ENCODE measurements at regions not wholly inside any gene's neighbourhood (a gene's known extent, or its start where the extent isn't known, plus 50 kb on each side); places are given as distances from the start of the nearest gene placed in this dataset.
"Not testable (repeated sequence)": the region's sequence is repeated elsewhere in the genome, so short reads cannot be mapped to it uniquely, and the experiment has no call there.

DNA sequence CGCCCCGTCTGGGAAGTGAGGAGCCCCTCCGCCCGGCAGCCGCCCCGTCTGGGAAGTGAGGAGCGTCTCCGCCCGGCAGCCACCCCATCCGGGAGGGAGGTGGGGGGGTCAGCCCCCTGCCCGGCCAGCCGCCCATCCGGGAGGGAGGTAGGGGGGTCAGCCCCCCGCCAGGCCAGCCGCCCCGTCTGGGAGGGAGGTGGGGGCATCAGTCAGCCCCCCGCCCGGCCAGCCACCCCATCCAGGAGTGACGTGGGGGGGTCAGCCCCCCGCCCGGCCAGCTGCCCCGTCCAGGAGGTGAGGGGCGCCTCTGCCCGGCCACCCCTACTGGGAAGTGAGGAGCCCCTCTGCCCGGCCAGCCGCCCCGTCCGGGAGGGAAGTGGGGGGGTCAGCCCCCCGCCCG, 297.5 kb upstream of the DYNLRB2 start:
- not testable (repeated sequence) for H3K27ac Mint-ChIP-seq; H3K4me3 Mint-ChIP-seq; H3K9me3 Mint-ChIP-seq; H3K27me3 Mint-ChIP-seq; H3K4me1 Mint-ChIP-seq (ENCODE audit: low read depth); H3K36me3 Mint-ChIP-seq (ENCODE audit: low read depth)

DNA sequence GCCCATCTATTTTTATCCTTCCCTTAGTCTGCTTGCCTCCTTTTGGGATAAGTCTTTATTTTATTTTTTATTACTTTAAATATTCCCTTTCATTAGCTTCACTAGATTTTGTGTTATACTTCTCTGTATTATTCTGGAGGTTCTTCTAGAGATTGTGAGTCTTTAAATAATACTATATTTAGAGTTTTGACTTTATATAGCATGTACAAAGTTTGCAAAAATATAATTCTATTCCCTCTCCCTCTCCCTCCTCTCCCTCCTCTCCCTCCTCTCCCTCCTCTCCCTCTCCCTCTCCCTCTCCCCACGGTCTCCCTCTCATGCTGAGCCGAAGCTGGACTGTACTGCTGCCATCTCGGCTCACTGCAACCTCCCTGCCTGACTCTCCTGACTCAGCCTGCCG, 298.5 kb upstream of the DYNLRB2 start:
- not testable (repeated sequence) for H3K36me3 Mint-ChIP-seq (ENCODE audit: low read depth); H3K27ac Mint-ChIP-seq; H3K4me1 Mint-ChIP-seq (ENCODE audit: low read depth); H3K9me3 Mint-ChIP-seq; H3K27me3 Mint-ChIP-seq; H3K4me3 Mint-ChIP-seq

DNA sequence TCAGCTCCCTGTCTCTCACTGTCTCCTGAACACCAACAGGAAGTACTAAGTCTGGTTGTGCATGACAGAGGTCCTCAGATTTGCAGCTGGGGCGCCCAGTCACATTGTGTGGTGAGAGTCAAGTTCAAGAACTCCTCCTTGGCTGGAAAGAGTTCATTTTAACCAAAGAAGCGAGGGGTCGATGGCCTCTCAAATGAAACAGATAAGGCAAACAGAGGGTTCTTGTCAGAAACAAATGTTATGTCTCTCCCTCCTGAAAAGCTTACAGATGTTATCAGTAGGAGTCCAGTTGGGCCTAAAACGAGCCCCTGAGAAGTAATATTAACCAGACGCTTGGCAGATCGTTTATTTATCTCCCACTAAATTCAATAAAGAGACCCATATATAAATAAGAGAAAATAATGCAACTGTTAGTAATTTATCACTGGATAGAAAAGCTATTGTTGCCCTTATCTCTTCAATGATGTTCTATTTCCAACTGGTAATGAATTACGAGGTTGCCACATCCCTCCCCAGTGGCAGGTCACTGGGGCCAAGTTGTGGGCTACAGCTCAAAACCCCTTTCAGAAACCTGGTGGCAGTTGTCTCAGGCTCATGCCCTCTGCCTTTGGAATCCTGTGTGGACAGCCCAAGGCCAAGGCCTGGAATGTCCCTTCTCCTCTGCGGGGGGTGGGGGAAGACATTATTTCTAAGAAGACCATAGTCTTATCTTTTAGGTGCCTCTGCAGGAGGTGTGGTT, 307.5 kb upstream of the DYNLRB2 start:
- H3K27ac Mint-ChIP-seq = no peak overlapping the region
- no peaks in the 10 kb centered on the region for H3K27me3 Mint-ChIP-seq
- H3K36me3 Mint-ChIP-seq (ENCODE audit: low read depth) = no peaks in the 10 kb centered on the region
- H3K4me1 Mint-ChIP-seq (ENCODE audit: low read depth) = no peaks in the 10 kb centered on the region
- H3K4me3 Mint-ChIP-seq = no peak overlapping the region
- H3K9me3 Mint-ChIP-seq = no peaks in the 10 kb centered on the region

DNA sequence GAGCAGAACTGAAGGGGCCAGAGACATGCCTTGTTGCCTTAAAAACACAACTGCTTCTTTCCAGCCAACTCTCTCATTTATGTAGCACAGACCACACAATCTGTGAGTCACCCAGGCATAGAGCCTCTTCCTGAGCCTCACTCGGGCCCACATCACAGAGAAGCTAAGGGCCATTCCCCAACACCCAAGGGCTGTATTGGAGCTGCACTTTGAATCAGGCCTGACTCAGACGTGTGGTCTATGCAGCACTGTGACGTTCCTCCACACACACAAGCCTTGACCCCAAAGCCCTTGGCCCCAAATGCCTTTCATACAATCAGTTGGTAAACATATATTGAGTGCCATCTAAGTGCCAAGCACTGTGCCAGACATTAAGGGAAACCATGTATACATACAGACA, 308.9 kb upstream of the DYNLRB2 start:
- Mint-ChIP-seq H3K36me3 (ENCODE audit: low read depth) (no peaks in the 10 kb centered on the region), H3K27me3 (no peaks in the 10 kb centered on the region), H3K4me1 (ENCODE audit: low read depth) (no peaks in the 10 kb centered on the region), H3K4me3 (no peak overlapping the region), H3K27ac (peak overlapping the region; percentile 3), H3K9me3 (peaks cover 4% of the 10 kb centered on the region)

- Mint-ChIP-seq H3K4me1 (ENCODE audit: low read depth) (no peaks in the 10 kb centered on the region), H3K27me3 (no peaks in the 10 kb centered on the region), H3K27ac (no peak overlapping the region), H3K9me3 (peaks cover 12% of the 10 kb centered on the region), H3K36me3 (ENCODE audit: low read depth) (no peaks in the 10 kb centered on the region), H3K4me3 (no peak overlapping the region)
Measured at GRCh38 chr16:80231121-80231520, 309.7 kb upstream of the DYNLRB2 start.

DNA sequence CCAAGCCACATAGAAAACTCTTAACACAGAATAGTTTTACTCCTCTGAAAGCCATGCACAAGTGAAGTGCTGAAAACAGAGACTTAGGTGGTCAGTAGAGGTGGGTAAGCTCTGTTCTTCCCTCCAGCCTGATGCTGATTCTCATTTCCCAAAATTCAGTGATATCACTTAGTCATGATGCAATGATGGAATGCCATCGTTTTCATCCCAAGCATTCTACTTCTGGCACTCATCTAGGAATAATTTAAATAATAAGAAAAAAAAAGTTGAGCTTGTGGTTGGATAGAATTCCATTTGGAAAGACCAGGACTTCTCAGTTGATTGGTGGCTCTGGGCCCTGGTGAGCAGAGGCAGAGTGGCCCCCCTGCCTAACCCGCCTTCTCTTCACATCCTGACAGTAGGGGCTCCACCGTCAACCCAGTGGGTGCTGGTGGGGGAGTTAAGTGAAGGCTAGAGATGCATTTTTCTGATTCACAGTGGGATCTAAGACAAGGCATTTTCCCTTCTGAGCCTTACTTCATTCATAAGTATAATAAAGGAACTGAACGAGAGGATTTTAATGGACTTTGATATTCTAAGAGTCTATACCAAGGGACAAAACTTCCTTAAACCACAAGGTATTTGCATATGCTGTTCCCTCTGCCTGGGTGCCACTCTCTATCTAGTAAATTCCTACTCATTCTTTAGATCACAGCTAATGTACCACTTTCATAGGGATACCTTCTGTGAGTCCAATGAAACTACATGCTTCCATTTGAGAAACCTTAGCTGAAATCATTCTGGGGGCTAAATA, 310.3 kb upstream of the DYNLRB2 start:
- no peak overlapping the region for H3K4me3 Mint-ChIP-seq
- no peaks in the 10 kb centered on the region for H3K36me3 Mint-ChIP-seq (ENCODE audit: low read depth)
- H3K9me3 Mint-ChIP-seq = peaks cover 14% of the 10 kb centered on the region
- H3K27me3 Mint-ChIP-seq = no peaks in the 10 kb centered on the region
- no peaks in the 10 kb centered on the region for H3K4me1 Mint-ChIP-seq (ENCODE audit: low read depth)
- no peak overlapping the region for H3K27ac Mint-ChIP-seq

- Mint-ChIP-seq H3K27ac (no peak overlapping the region), H3K9me3 (peaks cover 21% of the 10 kb centered on the region), H3K36me3 (ENCODE audit: low read depth) (no peaks in the 10 kb centered on the region), H3K4me1 (ENCODE audit: low read depth) (no peaks in the 10 kb centered on the region), H3K27me3 (peaks cover 9% of the 10 kb centered on the region), H3K4me3 (no peak overlapping the region)
Measured at GRCh38 chr16:80226499-80226898, 314.3 kb upstream of the DYNLRB2 start.

DNA sequence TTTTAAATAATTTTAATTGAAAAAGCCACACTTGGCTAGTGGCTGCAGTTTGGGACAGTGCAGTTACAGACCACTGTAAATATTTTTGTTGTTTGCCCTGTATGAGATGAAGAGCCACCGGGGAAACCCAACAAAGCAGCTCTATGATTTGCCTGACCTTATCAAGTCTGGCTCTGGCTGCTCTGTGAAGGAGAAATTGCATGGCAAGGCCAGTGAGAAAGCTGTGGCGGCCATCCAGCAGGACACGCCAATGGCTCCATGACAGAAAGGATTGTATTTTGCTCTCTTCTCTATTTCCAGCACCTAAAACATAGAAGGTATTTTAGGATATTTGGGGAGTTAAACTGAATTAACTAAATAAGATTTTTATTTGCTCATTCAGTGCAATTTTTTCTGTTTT, 330.0 kb upstream of the DYNLRB2 start:
- H3K27me3 Mint-ChIP-seq = peaks cover 20% of the 10 kb centered on the region
- peaks cover 3% of the 10 kb centered on the region for H3K9me3 Mint-ChIP-seq
- no peak overlapping the region for H3K4me3 Mint-ChIP-seq
- no peak overlapping the region for H3K27ac Mint-ChIP-seq
- H3K4me1 Mint-ChIP-seq (ENCODE audit: low read depth) = no peaks in the 10 kb centered on the region
- H3K36me3 Mint-ChIP-seq (ENCODE audit: low read depth) = no peaks in the 10 kb centered on the region

DNA sequence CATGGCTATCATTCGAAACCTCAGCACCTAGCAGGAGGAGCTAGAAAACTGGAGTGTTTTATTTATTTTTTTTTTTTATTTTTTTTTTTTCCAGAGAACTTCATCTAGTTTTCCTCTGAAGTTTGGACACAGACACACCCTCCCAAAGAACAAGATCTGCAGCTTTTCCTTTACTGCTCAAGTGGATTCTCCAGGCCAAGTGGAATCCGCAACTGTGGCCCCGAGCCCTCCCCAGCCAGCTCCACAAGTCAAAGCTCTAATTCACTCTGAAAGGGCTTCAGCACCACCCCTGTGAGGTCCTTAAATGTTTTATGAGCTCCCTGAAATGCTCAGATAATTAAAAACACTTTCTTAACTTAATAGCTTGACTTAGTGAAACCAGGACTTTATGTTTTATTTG, 332.1 kb upstream of the DYNLRB2 start:
- H3K27me3 Mint-ChIP-seq = peaks cover 14% of the 10 kb centered on the region

GRCh38 chr16:80208015-80208414, 332.8 kb upstream of the DYNLRB2 start:
- Mint-ChIP-seq H3K27ac (no peak overlapping the region), H3K4me1 (ENCODE audit: low read depth) (no peaks in the 10 kb centered on the region), H3K27me3 (peaks cover 15% of the 10 kb centered on the region), H3K36me3 (ENCODE audit: low read depth) (no peaks in the 10 kb centered on the region), H3K4me3 (no peak overlapping the region), H3K9me3 (peaks cover 3% of the 10 kb centered on the region)

More for the DNA sequence above, 332.1 kb upstream of the DYNLRB2 start:
- no peaks in the 10 kb centered on the region for H3K4me1 Mint-ChIP-seq (ENCODE audit: low read depth)
- H3K36me3 Mint-ChIP-seq (ENCODE audit: low read depth) = no peaks in the 10 kb centered on the region
- H3K27ac Mint-ChIP-seq = no peak overlapping the region
- peaks cover 3% of the 10 kb centered on the region for H3K9me3 Mint-ChIP-seq
- no peak overlapping the region for H3K4me3 Mint-ChIP-seq

- Mint-ChIP-seq H3K36me3 (ENCODE audit: low read depth) (no peaks in the 10 kb centered on the region), H3K4me1 (ENCODE audit: low read depth) (no peaks in the 10 kb centered on the region), H3K27ac (no peak overlapping the region), H3K4me3 (no peak overlapping the region), H3K27me3 (peaks cover 29% of the 10 kb centered on the region), H3K9me3 (peaks cover 8% of the 10 kb centered on the region)
Measured at GRCh38 chr16:80203821-80204220, 337.0 kb upstream of the DYNLRB2 start.

- Mint-ChIP-seq H3K27me3 (peaks cover 29% of the 10 kb centered on the region), H3K36me3 (ENCODE audit: low read depth) (no peaks in the 10 kb centered on the region), H3K4me3 (no peak overlapping the region), H3K27ac (no peak overlapping the region), H3K9me3 (peaks cover 8% of the 10 kb centered on the region), H3K4me1 (ENCODE audit: low read depth) (peaks cover 3% of the 10 kb centered on the region)
Measured at GRCh38 chr16:80202831-80203413, 337.9 kb upstream of the DYNLRB2 start.

DNA sequence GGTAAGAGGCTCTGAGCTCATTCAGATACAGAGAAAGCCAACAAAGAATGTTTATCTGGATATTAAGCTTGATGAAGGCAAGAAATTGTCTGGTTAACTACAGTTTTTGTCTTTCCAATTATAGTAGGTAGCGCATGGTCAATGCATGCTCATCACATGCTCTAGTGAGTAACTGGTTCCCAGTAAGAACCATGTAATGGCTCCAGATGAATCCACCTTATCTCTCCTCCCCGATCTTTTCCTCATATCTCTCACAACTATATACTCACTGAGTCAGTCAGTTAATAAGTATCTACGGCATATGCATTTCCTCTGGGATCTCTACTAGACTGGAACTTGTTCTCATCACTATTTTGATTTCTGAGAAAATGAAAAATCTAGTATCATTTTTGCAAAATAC, 340.7 kb upstream of the DYNLRB2 start:
- peaks cover 8% of the 10 kb centered on the region for H3K4me1 Mint-ChIP-seq (ENCODE audit: low read depth)

DNA sequence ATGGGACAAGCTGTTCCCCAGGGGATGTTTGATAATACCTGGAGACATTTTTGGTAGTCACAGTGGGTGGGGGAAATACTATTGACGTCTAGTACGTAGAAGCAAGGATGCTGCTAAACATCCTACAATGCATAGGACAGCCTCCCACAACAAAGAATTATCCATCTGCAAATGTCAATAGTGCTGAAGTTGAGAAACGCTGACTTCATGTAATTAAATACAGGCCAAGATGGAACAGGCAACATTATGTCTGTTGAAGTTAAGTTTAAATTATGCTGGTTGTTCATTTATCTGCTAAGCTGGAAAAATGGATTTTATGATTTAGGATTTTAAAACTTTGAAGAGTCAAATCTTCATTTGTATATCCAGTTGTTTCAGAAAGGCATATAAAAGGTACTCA, 341.2 kb upstream of the DYNLRB2 start:
- Mint-ChIP-seq H3K4me3 (no peak overlapping the region), H3K36me3 (ENCODE audit: low read depth) (no peaks in the 10 kb centered on the region), H3K27me3 (peaks cover 30% of the 10 kb centered on the region), H3K9me3 (peaks cover 8% of the 10 kb centered on the region), H3K27ac (no peak overlapping the region), H3K4me1 (ENCODE audit: low read depth) (peaks cover 8% of the 10 kb centered on the region)

More for the DNA sequence above, 340.7 kb upstream of the DYNLRB2 start:
- no peaks in the 10 kb centered on the region for H3K36me3 Mint-ChIP-seq (ENCODE audit: low read depth)
- H3K9me3 Mint-ChIP-seq = peaks cover 8% of the 10 kb centered on the region
- H3K4me3 Mint-ChIP-seq = no peak overlapping the region
- H3K27me3 Mint-ChIP-seq = peaks cover 28% of the 10 kb centered on the region
- H3K27ac Mint-ChIP-seq = no peak overlapping the region
